Hypothalamus (tissue), 51 donors: ENCODE measurements at regions not wholly inside any gene's neighbourhood (a gene's known extent, or its start where the extent isn't known, plus 50 kb on each side); places are given as distances from the start of the nearest gene placed in this dataset.
A peak's percentile ranks its signal among the peaks of the same experiment; 100 is the strongest.
"Not testable (repeated sequence)": the region's sequence is repeated elsewhere in the genome, so short reads cannot be mapped to it uniquely, and the experiment has no call there.

Experiments used
- DNase-seq, 51 donors: peaks; one replicate each; lab custom pipeline; 2025; lab: John Stamatoyannopoulos, UW

DNA sequence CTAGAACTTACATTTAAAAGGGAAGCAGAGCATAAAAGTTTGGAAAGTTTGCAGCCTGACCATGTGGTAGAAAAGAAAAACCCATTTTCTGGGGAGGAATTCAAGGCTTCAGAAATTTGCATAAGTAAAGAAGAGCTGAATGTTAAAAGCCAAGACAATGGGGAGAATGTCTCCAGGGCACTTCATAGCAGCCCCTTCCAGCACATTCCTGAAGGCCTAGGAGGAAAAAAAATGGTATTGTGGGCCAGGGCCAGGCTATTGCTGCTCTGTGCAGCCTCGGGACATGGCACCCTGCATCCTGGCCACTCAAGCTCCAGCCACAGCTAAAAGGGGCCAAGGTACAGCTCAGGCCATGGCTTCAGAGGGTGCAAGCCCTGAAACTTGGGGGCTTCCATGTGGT is 474.2 kb upstream of the MDGA2 start:
- not testable (repeated sequence) for DNase-seq

DNA sequence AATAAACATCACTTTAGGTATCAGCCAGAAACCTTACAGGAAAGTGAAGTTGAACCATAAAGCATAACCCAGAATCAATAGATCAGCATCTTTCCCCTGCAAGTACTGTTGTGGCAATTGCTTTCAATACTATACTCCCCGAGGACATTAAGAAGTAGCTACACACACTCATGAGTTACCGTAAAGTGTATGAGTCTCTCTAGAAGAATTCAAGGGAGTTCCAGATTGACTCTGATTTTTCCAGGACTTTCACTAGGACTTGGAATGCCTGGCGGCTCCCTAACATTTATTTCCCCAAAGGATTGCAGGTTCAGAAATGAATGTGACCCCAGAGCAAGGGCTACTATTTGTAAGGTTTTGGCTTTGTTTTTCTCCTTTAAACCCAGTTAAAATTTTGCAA is 465.4 kb upstream of the MDGA2 start:
- DNase-seq = no peak

DNA sequence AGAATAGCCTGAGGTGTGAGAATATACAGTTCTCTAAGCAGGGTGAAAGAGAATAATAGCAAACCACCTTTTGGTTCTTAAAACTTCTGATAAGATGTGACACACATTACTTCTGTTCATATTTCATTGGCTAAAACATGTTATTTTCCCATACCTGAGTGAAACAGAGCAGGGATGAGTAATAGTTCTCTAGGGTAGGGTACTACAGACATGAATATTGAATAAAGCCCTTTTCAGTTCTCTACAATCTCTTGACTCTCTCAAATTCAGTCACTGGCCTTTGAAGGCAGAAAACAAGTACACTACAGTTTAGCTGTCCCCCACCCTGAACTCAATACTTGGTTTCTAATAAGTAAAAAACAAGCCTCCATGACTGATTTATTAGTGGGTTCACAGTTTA is 454.1 kb upstream of the MDGA2 start:
- no peak for DNase-seq

DNA sequence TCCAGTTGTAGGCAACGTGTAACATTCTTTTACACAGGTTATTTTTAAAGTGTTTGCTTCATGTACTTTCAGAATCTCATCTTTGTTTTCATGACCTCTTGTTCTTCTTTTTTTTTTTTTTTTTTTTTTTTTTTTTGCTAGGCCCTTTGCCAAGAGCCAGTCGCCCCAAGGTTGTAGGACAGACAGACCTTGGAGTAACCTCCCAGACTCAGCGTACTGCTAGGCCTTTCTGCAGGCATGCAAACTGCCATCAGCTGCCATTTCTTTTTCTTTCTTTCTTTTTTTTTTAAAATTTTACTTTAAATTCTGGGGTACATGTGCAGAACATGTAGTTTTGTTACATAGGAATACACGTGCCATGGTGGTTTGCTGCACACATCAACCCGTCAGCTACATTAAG is 452.3 kb upstream of the MDGA2 start:
- no peak for DNase-seq

DNA sequence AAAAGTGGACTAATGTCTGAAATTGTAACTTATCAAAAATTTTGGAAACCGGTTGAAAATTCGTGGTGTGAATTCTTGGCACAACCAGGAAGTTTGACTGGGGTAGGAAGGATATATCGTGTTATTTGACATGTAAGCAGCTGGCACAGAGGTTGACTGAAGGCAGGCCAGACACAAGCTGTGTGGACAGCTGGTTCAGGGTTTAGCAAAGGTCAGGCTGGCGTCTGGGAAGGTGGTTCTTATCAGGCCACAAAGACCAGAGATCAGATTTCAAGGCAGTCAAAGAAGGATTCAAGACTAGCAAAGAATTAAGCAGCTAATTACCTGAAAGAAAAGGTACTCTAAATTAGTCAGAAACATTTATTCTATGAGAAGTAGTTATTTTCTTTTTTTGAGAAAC is 450.2 kb upstream of the MDGA2 start:
- DNase-seq = no peak

DNA sequence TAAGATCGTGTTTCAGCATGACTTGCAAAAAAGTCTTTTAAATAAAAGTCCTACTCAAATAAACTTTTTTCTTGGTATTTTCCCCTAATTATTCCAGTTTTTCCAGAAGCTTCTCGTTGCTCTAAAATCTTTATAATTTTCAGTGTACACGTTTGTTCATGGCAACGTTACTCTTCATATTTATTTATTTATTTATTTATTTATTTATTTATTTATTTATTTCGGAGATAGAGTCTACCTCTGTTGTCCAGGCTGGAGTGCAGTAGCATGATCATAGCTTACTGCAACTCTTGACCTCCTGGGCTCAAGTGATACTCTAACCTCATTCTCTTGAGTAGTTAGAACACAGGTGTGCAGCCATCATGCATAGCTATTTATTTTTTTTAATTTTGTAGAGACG is 438.3 kb upstream of the MDGA2 start:
- DNase-seq = no peak

DNA sequence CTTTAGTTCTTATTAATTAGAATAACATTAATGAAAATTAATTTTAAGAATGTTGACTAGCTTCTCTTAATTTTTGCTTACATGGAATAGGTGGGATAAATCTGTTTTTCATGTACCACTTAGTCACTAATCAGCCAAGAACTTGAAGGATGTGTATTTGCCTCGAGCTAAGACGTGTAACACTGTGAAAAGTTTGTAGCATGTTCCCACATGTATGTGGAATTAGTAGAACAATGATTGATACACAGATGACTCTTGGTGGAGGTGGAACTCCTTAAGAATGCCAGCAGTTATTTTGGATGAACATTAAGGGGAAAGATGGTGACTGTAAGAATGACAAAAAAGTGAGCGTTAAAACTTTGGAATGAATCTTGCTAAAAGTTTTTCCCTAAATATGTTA is 435.7 kb upstream of the MDGA2 start:
- DNase-seq = no peak

DNA sequence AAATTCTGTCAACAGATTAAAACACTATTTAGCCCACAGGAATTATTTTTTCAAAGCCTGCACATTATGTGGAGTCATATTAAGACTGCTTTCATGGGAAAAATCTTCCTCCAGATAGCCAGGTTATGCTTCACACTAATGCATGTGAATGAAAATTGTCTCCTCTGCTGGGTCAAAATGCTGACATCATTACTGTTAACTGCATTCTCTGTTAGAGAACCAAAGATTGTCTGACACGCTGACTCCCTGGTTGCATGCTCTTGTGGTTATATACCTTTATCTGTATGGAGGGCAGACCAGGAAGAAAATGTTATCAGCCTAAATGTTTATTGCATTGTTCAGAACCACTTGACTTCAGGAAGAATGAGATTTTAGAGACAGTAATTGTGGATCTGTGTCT is 432.2 kb upstream of the MDGA2 start:
- no peak for DNase-seq

DNA sequence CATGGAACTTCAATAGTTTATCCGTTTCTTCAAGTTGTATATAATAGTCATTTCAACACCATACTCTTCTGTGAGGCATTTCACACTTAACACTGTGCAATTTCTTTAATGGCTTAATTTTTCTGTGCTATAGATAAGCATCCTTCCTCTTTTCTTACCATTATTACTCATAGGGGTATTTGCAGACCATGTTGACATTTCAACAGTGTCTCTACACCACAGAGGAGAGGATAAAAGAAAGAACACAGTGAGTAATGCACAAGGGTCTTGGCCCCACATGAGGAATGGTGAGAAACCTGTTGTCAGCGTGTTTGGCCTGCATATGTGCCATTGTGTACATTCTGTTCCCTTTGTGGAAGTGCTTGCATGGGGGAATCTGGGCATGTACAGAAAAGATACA is 421.5 kb upstream of the MDGA2 start:
- no peak for DNase-seq

DNA sequence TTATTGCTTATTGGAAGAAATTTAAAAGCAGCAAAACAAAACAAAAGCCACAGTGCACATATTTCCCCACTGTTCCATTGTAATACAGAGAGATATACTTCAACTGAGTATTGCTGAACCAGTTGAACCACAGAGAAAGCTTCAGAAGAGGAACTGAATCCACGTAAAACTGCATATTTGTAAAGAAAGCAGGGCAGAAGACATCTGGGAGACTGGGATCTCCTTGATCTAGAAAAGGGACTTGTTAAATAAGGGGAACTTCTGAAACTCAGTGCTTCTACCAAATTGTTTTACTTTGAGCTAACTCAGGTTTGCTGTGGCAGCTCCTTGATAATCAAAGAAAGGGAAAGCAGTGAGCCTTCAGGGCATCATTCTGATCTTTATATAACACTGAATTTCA is 411.1 kb upstream of the MDGA2 start:
- no peak for DNase-seq

DNA sequence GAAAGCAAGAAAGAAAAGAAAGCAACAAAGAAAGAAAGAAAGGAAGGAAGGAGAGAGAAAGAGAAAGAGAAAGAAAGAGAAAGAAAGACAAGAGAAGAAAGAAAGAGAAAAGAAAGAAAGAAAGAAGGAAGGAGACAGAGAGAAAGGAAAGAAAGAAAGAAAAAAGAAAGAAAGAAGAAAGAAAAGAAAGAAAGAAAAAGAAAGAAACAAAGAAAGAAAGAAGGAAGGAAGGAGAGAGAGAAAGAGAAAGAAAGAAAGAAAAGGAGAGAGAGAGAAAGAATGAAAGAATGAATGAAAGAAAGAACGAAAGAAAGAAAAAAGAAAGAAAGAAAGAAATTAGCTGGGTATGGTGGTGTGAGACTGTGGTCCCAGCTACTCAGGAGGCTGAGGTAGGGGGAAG is 400.1 kb upstream of the MDGA2 start:
- DNase-seq = no peak

DNA sequence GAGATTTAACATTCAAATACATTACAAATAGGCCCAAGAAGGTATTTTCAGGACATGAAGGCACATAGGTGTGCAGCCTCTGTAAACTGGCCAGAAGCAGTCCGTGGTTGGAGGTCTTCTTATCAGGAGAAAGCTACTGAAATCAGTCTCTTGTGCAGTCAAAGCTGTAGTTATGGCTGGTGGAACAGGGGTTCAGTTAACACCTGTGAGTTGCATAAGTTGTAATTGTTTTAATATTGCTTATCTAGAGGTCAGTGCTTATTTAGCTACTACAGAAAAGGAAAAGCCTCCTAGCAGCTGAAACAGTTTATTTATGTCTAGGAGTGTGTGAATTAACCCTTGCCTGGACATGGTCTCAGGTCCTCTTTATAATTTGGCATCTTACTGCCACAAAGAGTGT is 377.6 kb upstream of the MDGA2 start:
- DNase-seq = no peak

DNA sequence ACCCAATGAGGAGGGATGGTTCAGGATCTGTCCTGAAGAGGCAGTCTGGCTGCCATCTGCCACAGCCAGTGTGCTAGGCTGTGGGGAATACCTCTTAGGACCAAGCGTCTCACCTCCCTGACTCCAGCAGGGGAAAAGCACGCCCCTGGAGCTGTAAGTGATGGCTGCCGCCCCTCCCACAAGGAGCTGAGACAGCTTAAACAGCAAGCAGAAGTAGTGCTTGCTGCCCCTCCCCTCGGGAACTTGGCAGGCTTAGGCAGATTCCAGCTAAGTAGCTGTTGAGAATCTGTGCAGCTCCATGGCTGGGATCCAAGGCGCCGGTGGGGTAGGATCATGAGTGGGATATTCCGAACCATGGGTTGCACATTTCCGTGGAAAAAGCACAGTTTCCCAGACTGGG is 360.4 kb upstream of the MDGA2 start:
- DNase-seq = no peak

DNA sequence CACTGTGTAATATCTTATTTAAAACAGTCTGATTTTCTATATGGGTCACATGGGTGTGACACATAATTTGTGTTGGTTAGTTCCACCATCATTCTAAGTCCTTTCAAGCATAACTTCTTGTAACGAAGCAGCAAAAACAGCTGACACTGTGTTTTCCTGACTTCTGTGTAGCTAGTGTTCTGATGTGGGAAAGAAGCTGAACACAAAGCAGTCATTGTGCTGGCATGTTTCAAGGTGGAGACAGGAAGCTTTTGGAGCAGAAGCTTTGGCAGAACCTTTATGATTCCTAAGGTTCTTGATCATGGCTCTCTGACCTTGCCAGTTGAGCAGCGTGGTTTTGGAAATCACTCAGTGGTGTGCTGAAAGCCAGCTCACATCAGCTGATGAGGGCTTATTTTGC is 351.7 kb upstream of the MDGA2 start:
- DNase-seq = no peak

DNA sequence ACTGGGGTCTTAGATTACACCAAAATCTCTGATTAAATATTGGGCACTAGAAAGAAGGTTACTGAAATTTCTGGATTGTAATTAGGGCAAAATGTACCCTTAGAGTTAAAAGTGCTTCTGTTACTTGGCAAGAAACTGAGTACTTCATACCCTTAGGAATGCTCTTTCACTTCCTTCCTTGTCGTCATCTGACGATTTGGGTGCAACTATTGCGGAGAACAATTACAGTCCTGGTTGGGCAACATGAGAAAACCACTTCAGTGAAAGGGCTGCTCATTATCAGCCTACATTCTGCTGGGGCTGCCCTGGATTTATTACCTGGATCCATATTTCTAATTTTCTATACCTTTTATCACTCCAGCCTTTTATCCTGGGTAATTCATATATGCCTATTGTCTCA is 348.5 kb upstream of the MDGA2 start:
- peak in 1 of 51 donors; percentile 0 for DNase-seq

DNA sequence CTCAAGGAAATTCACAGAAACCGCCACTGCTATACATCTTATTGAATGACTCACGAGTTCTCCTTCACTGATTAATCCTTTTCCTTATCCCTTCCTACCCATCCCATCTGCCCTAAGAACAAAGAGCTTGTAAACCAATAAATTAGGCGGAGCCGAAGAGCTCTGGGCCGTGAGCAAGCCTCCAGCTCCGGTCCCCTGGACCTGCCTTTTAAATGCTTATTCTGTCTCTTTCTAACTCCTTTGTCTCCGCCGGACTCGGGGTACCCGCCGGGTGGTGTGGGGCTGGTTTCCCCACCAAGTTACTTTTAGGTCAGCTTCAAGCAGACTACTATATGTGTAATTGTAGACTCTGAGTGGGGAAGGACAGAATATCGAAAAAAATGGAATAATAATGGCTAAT is 336.1 kb upstream of the MDGA2 start:
- DNase-seq = not testable (repeated sequence)

DNA sequence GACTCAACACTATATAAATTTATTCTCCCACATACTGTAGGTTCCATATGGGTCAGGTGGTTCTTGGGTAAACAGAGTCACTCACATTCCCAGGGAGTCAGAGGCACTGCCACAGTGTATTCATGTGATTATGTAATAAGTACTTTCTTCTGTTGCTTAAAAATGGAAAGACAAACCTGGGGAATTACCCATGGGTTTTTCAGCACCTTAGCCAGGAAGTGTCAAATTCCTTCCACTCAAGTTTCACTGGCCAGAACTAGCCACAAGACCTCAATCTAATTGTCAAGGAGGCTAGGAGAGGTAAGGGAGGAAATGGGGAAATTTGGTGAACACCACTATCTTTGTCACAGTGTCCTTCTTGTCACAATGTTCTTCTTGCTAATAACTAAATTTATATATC is 333.2 kb upstream of the MDGA2 start:
- no peak for DNase-seq

DNA sequence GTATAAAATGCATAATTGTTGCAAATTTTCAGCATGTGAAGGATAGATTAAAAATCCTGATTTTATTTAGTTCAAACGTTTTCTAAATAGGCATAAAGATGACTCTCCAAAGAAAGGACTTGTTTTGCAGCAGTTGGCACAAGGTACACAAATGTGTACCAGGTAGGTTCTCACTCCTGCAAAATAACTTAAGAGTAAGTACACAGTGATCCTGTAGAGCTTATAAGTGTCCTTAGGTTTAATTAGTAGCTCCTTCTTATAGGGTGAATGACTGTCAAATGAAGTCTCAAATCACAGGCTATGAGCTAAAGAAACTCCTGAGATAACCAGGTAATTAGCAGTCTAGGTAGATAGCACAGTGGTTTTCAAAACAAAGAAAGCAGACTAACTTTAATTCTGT is 330.6 kb upstream of the MDGA2 start:
- DNase-seq = no peak

DNA sequence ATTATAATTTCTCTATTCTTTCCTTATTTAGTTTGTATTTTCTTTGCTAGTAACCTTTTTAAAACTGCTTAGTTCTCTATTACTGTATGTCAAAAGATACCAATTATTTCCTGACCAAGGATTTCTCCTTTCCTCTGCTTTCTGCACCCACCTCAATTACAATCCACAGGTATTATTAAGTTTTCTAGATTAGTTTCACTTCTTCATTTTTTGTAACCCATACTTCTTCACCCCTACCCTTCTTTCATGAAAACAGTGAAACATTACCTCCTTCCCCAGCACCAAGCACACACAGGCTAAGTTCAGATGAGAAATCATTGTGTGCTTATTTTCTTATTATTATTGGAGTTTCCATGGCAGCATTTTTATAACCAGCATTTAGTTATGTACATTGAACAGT is 318.5 kb upstream of the MDGA2 start:
- no peak for DNase-seq

DNA sequence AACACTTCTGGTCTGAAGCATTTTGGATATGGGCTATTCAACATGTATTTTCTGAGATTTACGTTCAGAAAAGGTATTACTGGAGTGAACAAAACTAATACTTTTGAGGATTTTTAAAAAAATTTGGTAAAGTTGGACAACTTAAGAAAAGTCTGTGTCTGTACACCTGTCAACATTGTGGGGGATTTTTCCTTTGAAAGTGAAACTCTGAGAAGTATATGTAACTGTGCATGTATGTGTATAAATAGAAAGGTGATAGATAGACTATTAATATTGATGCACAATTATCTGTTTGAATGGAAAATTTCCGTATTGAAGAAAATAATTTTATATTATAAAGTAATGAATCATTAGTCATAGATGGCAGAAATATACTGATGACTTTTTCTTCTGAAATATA is 312.8 kb upstream of the MDGA2 start:
- DNase-seq = no peak

DNA sequence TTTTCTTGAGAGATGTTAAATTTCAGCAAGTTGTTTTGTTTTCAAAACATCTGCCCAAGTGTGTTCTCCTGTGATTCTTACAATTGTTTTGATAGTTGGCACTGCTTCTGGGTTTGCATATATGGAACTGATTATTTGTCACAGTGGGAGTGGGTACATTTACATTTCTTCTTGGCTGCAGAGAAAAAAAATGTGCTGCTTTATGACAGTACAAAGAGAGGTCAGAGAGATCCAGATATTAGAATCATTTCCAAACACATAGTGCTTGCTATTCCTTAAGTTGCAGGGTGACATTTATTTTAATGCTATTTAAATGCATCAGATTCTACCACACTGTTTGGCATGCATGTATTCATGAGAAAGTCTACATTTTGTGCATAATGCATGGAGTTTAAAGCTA is 303.5 kb upstream of the MDGA2 start:
- DNase-seq = no peak

DNA sequence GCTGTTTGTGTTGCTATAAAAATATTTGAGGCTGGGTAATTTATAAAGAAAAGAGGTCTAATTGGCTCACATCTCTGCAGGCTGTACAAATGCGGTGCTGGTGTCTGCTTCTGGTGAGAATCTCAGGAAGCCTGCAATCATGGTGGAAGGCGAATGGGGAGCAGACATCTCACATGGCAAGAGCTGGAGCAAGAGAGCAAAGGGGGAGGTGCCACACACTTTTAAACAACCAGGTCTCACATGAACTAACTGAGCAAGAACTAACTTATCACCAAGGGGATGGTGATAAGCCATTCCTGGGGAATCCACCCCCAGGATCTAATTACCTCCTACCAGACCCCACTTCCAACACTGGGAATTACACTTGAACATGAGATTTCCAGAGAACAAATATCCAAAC is 300.7 kb upstream of the MDGA2 start:
- no peak for DNase-seq

DNA sequence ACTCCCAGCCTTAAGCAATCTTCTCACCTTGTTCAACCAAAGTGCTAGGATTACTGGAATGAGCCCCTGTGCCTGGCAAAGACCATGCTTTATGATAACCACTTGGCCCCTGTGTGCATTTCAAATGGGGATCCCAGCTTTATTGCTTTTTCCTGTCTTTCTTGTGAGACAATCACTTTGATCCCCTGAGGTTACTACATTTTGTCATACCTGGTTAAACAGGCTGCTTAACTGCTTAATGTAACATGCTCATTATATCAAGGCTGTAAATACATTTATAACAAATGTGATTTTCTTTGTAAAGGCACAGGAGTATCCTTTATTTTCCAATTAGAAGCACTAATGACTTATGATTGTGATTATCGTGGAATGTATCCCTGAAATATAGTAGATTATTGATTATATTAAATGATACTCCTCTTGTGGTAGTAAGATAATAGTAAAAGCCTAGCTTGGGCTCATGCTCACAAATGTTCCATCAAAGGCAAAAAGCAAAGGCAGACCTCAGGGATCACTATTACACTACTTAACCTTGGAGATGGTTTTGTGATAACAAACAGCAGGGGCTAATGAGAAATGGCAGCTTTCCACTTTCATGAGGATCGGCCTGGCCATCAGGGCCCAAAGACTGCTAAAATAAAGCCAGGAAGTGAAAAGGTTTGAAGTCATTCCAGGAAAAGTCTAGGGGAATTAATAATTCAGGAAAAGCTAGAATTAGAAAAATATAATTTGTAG is 290.8 kb upstream of the MDGA2 start:
- DNase-seq = no peak
